ENCODE measurements at regions not wholly inside any gene's neighbourhood (a gene's known extent, or its start where the extent isn't known, plus 50 kb on each side); places are given as distances from the start of the nearest gene placed in this dataset.

DNA sequence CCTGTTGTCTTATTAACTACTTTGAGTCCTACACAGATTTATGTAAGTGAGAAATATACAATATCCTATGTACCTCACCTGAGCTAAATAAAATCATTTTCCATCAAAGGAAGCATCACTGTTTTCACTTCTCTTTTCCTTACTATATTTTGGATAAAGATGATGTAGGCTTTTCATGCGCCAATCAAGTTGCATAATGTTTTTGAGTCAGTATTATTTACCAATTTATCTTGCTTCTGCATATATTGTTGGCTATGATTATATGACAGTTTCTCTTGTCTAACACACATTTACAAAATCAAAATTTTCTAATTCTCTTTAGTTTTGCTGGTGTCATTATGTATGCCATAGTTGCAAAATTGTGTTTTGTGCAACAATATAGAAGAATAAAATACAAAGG lies 67.9 kb upstream of the FRY start:
- no peak for DNase-seq

DNA sequence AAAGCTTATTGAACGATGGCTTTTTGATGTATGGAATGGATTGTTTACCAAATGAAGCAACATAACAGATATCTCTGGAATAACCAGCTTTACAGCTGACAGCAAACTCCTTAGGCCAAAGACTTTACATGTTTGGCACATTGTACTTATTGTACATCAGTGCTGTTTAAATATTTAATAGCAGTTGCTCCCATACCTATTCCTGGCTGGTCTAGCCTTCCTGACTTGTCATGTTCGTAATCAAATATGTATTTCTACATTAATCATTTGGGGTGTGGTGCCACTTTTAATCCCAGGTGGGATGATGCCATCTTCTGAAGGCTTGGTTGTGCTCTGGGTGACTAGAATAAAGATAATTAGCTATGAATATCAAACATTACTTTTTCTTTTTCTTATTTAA lies 67.4 kb upstream of the FRY start:
- DNase-seq: no peak

DNA sequence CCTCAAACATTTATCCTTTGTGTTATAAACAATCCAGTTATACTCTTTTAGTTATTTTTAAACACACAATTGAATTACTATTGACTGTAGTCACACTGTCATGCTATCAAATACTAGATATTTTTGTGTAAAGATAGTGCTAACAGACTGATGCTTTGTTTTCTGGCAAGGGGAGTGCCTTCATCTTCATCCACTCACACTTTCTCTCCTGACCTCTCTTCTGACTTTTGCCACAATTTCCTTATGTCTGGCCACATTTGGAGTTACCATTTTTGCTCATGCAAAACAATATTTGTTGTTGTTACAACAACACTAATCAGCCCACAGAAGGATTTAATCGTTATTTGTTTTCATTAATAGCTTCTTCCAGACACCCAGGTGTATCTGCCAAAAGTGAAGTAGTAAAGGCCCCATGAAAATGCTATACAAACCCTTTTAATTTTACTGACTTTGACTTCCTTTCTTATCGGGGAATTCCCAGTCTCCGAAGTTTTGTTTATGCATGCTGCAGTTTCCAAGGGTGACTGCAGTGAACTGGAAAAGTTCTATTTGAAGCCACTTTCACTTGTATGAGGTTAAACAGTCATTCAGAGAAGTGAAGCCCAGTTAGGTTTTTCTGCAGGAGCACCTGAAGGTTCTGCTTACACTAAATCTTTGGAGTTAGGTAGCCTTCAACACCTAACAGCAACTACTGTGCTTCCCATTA lies 66.1 kb upstream of the FRY start:
- no peak for DNase-seq

DNA sequence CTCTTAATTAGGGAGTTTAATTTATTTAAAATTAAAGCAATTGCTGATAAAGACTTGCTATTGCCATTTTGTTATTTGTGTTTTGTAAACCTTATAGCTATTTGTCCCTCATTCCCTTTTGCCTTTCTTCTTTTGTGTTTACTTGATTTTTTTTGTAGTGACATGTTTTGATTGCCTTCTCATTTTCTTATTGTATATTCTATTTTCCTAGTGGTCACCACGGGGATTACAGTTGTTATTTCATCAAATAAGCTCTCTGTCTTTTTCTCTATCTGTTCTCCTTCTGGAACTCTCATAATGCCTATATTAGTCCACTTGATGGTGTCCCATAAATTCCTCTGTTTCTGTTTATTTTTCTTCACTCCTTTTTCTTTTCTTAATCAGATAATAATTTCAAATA lies 64.4 kb upstream of the FRY start:
- DNase-seq: no peak

DNA sequence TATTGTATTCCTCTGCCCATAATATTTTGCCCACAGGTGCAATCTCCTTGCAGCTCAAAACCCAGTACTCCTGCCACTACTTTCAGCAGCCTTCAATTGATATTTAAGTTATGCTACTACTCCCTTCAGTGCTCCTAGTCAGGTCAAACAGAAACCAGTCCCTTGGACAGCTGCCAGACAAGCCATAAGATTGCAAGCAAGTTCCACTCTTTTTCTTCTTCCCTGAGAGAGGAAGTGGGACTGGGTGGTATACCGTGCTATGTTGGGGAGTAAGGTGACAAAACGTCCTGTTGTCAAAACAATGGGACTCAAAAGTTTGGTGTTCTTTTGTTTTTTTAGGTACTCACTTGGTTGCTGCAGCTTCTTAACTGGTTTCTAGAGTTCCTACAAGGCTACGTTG lies 63.1 kb upstream of the FRY start:
- DNase-seq: no peak

DNA sequence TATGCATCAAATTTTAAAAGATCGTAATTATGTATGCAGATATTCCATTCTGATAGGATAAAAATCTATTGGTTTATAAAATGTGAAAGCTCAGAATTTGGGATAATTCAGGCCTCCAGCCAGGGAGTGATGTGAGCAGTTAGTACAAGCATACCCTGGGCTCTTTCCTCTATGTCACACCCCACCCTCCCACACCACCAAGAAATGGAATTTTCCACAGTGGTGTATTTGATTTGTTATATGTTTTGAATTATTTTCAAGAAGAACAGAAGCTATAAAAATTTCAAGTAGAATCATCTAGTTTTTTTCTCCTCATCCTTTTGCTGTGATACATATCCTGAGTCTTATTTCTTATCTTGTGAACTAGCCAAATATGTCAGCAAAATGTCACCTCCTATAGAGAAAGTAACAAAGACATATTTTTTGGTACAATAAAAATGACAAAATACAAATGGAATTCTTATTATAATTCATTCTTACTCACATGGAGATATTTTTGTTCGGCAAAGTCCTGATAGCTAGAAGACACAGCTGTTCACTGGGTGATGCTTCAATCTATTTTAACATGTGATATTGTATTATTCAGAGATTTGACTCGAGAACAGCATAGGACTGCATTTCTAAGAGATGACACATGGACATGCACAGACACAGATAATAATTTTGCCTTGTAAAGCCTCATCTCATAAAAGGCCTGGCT lies 61.2 kb upstream of the FRY start:
- no peak for DNase-seq

DNA sequence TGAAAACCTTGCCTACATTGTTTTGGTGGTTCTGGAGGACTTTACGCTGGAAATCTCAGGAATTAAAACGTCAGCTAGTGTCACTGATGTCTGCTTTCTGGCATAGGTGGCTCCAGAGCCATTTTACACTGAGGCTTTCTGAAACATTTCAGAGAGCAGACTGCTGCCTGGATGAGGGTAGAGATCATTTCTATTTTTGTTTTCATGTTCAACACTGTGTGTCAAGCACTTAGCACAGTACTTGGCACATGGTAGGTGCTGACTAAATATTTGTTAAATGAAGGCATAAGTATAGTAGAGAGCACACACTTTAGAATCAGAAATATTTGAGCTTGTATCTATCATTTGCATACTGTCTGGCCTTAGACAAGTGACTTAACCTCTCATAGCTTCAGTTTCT lies 59.1 kb upstream of the FRY start:
- DNase-seq: no peak

DNA sequence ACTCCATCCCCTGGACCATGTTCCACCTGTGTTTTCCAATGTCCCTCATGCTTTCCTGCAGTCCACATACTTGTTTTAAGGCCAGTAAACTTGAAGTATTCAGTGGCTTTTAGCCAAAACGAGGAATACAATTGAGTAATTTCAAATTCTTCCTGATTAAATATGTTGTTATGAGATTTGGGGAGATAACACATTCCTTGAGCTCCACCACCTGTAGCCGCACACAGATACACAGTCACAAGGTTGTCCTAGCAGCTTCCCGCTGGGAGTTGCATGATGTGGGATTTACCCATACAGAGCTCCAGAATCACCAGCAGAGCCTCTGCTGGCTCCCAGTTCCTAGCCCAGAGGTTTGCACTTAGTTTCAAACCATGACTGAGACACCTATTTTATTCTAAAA lies 53.6 kb upstream of the FRY start:
- DNase-seq: no peak

DNA sequence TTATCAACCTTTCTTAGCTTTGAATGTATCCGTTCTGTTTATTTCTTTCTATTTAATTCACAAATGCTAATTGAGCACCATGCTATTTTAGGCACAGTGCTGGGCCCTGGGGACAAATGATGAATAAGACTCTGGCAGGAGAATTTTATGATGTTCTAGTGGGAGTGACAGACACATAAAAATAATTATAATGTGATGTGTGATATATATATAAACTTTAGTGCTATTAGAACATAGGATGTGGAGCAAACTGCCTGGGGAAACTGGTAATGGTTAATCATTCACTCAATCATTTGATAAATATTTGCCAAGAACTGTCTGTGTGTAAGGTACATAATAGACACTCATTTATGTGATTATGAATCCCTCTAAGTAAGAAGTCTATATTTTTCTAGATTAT lies 50.7 kb upstream of the FRY start:
- no peak for DNase-seq

Data from stimulated activated naive CD4-positive, alpha-beta T cell (primary cell).